ENCODE measurements at regions not wholly inside any gene's neighbourhood (a gene's known extent, or its start where the extent isn't known, plus 50 kb on each side); places are given as distances from the start of the nearest gene placed in this dataset.
"Not testable (repeated sequence)": the region's sequence is repeated elsewhere in the genome, so short reads cannot be mapped to it uniquely, and the experiment has no call there.

- no peak for DNase-seq (ENCODE audit: extremely low read depth, low read depth)
- no peak overlapping the region for H3K4me3 ChIP-seq (replicated peaks; ENCODE audit: low read depth, low read length)
- no peak for TF ChIP-seq CTCF (IDR thresholded peaks at IDR 0.05; ENCODE audit: low read depth, low read length, missing control alignments)
These were observed 67.7 kb upstream of the WNT4 start for GRCh38 chr1:22210636-22211035.

- not testable (repeated sequence) for DNase-seq (ENCODE audit: extremely low read depth, low read depth); H3K4me3 ChIP-seq (replicated peaks; ENCODE audit: low read depth, low read length)
These were observed 68.6 kb upstream of the WNT4 start for GRCh38 chr1:22211459-22211858.

- TF ChIP-seq CTCF (IDR thresholded peaks at IDR 0.05; ENCODE audit: low read depth, low read length, missing control alignments), result no peak
- no peak for DNase-seq (ENCODE audit: extremely low read depth, low read depth)
- H3K4me3 ChIP-seq (replicated peaks; ENCODE audit: low read depth, low read length), result no peak overlapping the region
These were observed 69.7 kb upstream of the WNT4 start for GRCh38 chr1:22212400-22213233.

GRCh38 chr1:22216210-22216883 is 73.5 kb upstream of the WNT4 start:
- no peak for DNase-seq (ENCODE audit: extremely low read depth, low read depth)
- no peak for TF ChIP-seq CTCF (IDR thresholded peaks at IDR 0.05; ENCODE audit: low read depth, low read length, missing control alignments)
- H3K4me3 ChIP-seq (replicated peaks; ENCODE audit: low read depth, low read length), result no peak overlapping the region

- H3K4me3 ChIP-seq (replicated peaks; ENCODE audit: low read depth, low read length), result no peak overlapping the region
- no peak for TF ChIP-seq CTCF (IDR thresholded peaks at IDR 0.05; ENCODE audit: low read depth, low read length, missing control alignments)
- no peak for DNase-seq (ENCODE audit: extremely low read depth, low read depth)
These were observed 74.1 kb upstream of the WNT4 start for GRCh38 chr1:22216966-22217365.

GRCh38 chr1:22217811-22218460 is 75.0 kb upstream of the WNT4 start:
- no peak overlapping the region for H3K4me3 ChIP-seq (replicated peaks; ENCODE audit: low read depth, low read length)
- no peak for TF ChIP-seq CTCF (IDR thresholded peaks at IDR 0.05; ENCODE audit: low read depth, low read length, missing control alignments)
- DNase-seq (ENCODE audit: extremely low read depth, low read depth), result no peak

- DNase-seq (ENCODE audit: extremely low read depth, low read depth), result no peak
- no peak overlapping the region for H3K4me3 ChIP-seq (replicated peaks; ENCODE audit: low read depth, low read length)
- TF ChIP-seq CTCF (IDR thresholded peaks at IDR 0.05; ENCODE audit: low read depth, low read length, missing control alignments), result no peak
These were observed 75.8 kb upstream of the WNT4 start for GRCh38 chr1:22218618-22219250.

Data from HFF-Myc (cell line).